ENCODE measurements at regions not wholly inside any gene's neighbourhood (a gene's known extent, or its start where the extent isn't known, plus 50 kb on each side); places are given as distances from the start of the nearest gene placed in this dataset.
A peak's percentile ranks its signal among the peaks of the same experiment; 100 is the strongest.
"Not testable (repeated sequence)": the region's sequence is repeated elsewhere in the genome, so short reads cannot be mapped to it uniquely, and the experiment has no call there.

DNA sequence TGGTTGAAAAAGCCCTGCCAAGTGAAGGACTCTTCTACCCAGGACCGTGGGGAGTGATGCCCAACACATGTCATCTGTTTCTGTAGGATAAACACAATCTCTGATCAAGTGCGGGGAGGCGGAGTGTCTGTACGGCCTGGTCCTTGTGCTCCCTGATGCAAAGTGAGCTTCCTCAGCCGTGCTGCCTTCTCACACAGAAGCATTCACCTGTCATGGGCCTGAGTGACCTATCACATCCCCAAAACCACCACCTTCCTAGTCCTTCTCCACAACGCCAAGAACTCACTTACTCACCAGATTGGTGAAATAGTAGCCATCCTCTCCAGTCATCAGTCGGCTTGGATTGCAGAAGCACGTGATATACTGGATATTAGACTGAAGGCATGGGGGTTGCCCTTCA, 74.4 kb upstream of the KCTD7 start:
- H3K27me3 ChIP-seq (ENCODE audit: control insufficient read depth, insufficient read depth, low read length); H3K9ac ChIP-seq (ENCODE audit: low read length); H3K4me1 ChIP-seq (ENCODE audit: control insufficient read depth, insufficient read depth, low read length); H3K9me3 ChIP-seq (ENCODE audit: control insufficient read depth, low read length); H3K4me3 ChIP-seq (ENCODE audit: low read length); H3K36me3 ChIP-seq (ENCODE audit: control insufficient read depth, insufficient read depth, low read length): not testable (repeated sequence)

DNA sequence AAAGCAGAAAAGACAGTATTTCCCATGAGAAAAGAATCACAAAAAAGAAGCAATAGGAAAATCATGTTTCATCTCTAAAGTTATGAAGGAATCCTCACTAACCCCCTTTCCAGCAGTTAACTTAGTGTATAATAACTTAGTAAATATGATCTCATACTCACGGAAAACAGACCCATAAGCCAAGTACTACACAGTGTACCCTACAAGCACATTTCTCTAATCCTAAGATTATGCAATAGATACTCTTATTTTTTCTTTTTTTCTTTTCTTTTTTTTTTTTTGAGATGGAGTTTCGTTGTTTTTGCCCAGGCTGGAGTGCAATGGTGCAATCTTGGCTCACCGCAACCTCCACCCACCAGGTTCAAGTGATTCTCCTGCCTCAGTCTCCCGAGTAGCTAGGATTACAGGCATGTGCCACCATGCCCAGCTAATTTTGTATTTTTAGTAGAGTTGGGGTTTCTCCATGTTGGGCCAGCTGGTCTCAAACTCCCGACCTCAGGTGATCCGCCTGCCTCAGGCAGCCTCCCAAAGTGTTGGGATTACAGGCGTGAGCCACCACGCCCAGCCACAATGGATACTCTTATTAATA, 73.7 kb upstream of the KCTD7 start:
- not testable (repeated sequence) for H3K9ac ChIP-seq (ENCODE audit: low read length); H3K4me3 ChIP-seq (ENCODE audit: low read length); H3K27me3 ChIP-seq (ENCODE audit: control insufficient read depth, insufficient read depth, low read length); H3K4me1 ChIP-seq (ENCODE audit: control insufficient read depth, insufficient read depth, low read length); H3K9me3 ChIP-seq (ENCODE audit: control insufficient read depth, low read length); H3K36me3 ChIP-seq (ENCODE audit: control insufficient read depth, insufficient read depth, low read length)

DNA sequence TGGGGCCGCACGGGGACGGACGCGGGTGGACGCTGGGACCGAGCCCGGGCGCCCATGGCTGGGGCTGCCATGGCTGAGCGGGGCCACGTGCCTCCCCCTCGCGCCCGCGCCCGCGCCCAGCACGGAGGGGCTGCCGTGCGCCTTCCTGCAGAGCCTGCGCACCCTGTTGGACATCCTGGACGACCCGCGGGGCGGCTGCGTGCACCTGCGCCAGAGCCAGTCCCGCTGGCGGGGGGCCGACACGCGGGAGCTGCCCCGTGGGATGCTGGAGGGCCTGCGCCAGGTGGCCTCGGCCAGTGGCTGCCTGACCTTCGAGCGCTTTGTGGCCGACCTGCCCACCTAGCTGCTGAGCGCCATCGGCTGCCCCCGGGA, 72.5 kb upstream of the KCTD7 start:
- Histone ChIP-seq H3K9me3 (ENCODE audit: control insufficient read depth, low read length) (no peaks in the 10 kb centered on the region), H3K27me3 (ENCODE audit: control insufficient read depth, insufficient read depth, low read length) (no peaks in the 10 kb centered on the region), H3K4me3 (ENCODE audit: low read length) (no peak overlapping the region), H3K4me1 (ENCODE audit: control insufficient read depth, insufficient read depth, low read length) (peaks cover 8% of the 10 kb centered on the region), H3K36me3 (ENCODE audit: control insufficient read depth, insufficient read depth, low read length) (no peaks in the 10 kb centered on the region), H3K9ac (ENCODE audit: low read length) (no peak overlapping the region)

DNA sequence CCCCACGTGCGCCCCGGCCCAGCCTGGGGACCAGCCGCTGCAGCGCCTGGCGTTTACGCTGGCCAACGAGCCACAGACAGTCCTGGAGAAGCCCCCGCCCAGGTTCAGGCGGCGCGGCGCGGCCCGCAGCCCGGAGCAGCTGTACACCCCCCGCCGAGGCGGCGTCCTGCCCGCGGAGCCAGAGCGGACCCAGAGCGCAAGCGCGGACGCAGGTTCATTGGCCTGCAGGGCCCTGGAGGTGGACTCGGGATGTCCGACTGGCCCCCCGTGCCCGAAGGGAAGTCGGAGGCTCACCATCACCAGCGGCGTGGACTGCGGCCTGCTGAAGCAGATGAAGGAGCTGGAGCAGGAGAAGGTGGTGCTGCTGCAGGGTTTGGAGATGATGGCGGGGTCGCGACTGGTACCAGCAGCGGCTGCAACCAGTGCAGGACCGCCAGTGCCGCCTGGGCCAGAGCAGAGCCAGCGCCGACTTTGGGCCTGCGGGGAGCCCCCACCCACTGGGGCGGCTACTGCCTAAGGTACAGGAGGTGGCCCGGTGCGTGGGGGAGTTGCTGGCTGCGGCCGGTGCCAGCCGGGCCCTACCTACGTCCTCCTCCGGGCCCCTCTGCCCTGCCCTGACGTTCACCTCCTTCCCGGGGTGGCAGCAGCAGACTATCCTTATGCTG, 72.0 kb upstream of the KCTD7 start:
- Histone ChIP-seq H3K4me1 (ENCODE audit: control insufficient read depth, insufficient read depth, low read length) (peaks cover 8% of the 10 kb centered on the region), H3K36me3 (ENCODE audit: control insufficient read depth, insufficient read depth, low read length) (no peaks in the 10 kb centered on the region), H3K27me3 (ENCODE audit: control insufficient read depth, insufficient read depth, low read length) (no peaks in the 10 kb centered on the region), H3K9me3 (ENCODE audit: control insufficient read depth, low read length) (no peaks in the 10 kb centered on the region), H3K4me3 (ENCODE audit: low read length) (no peak overlapping the region), H3K9ac (ENCODE audit: low read length) (no peak overlapping the region)

DNA sequence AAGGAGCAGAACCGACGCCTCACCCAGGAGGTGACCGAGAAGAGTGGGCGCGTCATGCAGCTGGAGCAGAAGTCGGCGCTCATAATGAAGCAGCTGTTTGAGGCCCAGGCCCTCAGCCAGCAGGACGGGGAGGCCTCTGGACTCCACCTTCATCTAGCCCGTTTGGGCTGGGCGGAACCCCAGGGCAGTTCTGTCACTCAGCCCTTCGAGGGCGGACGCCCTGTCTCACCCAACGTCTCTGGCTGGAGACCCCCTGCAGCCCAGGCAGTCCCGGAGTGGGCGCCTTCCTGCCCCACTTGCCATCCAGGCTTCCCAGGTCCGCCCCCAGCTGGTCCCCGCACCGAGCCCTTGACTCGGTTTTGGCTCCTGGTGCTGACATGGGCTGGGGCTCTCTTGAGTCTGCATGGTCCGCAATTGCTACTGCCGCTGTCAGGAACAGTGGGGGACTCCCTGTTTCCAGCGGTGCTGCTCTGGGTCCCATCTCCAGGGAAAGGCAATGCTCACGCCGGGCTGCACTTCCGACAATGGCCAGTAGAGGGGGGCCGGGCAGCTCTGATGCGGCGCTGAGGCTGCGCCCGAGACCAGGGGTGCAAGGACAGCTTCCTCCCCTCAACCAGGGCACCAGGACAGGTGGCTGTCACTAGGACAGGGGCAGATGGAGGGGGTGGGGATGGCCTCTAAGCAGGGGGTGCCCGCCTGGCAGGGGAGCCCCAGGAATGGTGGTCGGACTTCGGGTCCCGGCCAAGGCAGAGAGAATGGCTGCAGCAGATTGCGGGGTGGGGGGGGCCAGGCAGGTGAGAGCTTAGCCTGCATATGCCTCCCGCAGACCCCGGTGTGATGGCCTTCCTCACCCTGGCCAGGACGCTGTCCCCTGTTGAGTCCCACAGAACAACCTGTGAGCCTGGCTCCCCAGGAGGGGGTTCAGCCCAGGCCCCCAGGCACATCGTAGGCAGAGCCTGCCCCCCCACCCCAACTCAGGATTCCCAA, 71.2 kb upstream of the KCTD7 start:
- Histone ChIP-seq H3K27me3 (ENCODE audit: control insufficient read depth, insufficient read depth, low read length) (no peaks in the 10 kb centered on the region), H3K4me1 (ENCODE audit: control insufficient read depth, insufficient read depth, low read length) (peaks cover 8% of the 10 kb centered on the region), H3K4me3 (ENCODE audit: low read length) (no peak overlapping the region), H3K9me3 (ENCODE audit: control insufficient read depth, low read length) (no peaks in the 10 kb centered on the region), H3K9ac (ENCODE audit: low read length) (peak overlapping the region; percentile 15), H3K36me3 (ENCODE audit: control insufficient read depth, insufficient read depth, low read length) (no peaks in the 10 kb centered on the region)

DNA sequence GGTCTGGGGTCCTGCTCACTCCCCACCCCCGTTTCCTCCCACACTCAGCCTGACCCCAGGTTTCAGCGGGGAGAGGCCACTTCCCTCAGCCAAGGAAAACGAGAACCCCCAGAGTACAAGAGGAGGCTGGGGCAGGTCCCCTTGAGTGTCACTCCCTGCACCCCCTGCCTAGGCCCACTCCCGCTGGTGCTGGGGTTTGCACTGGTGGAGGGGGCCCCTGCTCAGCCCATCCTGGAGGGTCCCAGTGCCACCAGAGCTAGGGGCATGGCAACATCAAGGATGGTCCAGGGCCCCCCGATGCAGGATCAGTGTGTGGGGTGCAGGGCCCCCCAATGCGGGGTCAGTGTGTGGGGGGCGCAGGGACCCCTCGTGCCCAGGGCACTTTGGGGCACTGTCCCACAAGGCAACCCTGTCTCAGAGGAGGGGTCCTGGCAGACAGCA, 70.5 kb upstream of the KCTD7 start:
- no peak overlapping the region for H3K9ac ChIP-seq (ENCODE audit: low read length)
- H3K36me3 ChIP-seq (ENCODE audit: control insufficient read depth, insufficient read depth, low read length), result no peaks in the 10 kb centered on the region
- H3K4me3 ChIP-seq (ENCODE audit: low read length), result no peak overlapping the region

DNA sequence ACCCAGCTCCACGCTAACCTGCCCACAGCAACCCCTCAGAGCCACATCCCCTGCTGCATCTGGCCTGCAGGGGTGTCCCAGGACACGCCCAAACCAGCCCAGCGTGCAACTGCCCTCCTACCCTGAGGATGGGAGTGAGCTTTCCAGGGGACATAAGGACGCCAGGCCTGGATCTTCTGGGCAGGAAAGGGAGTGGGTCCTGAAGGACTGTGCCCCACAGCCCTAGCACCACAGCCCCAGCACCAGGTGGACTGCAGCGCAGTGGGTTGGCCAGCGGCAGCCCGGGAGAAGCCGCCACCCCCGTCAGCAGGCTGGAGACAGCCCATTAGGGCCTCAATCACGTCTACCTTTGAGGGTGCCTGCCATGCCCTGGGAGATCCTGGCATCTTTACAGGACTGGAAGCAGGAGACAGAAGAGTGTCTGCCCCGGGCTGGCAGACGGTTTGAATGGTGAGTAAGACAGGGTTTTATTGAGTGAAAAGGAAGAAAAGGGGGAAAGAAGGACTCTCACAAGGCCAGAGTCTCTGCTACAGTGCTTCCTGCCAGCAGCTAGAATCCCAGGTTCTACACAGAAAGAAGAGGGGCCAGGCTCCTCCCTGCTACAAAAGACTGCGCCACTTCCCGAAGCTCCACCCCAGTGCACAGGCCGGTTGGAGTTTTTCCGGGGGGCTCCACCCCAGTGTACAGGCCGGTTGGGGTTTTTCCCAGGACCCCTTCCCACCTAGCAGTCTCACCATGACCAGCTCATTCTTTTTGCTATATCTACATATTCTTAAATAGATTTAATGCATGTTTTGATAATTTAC, 69.8 kb upstream of the KCTD7 start:
- Histone ChIP-seq H3K27me3 (ENCODE audit: control insufficient read depth, insufficient read depth, low read length) (no peaks in the 10 kb centered on the region), H3K9me3 (ENCODE audit: control insufficient read depth, low read length) (no peaks in the 10 kb centered on the region), H3K9ac (ENCODE audit: low read length) (no peak overlapping the region), H3K4me1 (ENCODE audit: control insufficient read depth, insufficient read depth, low read length) (peaks cover 8% of the 10 kb centered on the region), H3K4me3 (ENCODE audit: low read length) (no peak overlapping the region), H3K36me3 (ENCODE audit: control insufficient read depth, insufficient read depth, low read length) (no peaks in the 10 kb centered on the region)

More for the DNA sequence above, 70.5 kb upstream of the KCTD7 start:
- Histone ChIP-seq H3K9me3 (ENCODE audit: control insufficient read depth, low read length) (no peaks in the 10 kb centered on the region), H3K4me1 (ENCODE audit: control insufficient read depth, insufficient read depth, low read length) (peaks cover 8% of the 10 kb centered on the region), H3K27me3 (ENCODE audit: control insufficient read depth, insufficient read depth, low read length) (no peaks in the 10 kb centered on the region)

DNA sequence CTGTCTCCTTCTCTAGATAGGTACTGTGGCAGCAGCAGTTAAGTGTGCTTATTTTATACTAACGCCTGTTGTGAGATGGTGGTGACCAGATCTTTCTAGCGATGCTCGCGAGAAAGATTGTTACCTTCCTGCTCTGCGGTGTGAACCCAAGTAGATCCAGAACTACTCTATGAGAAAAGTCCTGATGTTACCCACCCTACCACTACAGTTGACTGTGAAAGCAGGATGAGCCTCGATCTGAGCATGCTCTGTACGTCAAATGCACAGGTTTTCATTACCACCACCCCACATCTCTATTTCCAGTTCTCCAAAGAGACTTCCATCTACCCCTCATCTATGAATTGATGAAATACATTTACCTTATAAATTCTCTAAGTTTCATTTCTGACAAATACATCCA, 64.6 kb upstream of the KCTD7 start:
- no peaks in the 10 kb centered on the region for H3K9me3 ChIP-seq (ENCODE audit: control insufficient read depth, low read length)
- no peaks in the 10 kb centered on the region for H3K36me3 ChIP-seq (ENCODE audit: control insufficient read depth, insufficient read depth, low read length)
- H3K27me3 ChIP-seq (ENCODE audit: control insufficient read depth, insufficient read depth, low read length), result no peaks in the 10 kb centered on the region
- H3K4me1 ChIP-seq (ENCODE audit: control insufficient read depth, insufficient read depth, low read length), result no peaks in the 10 kb centered on the region
- H3K4me3 ChIP-seq (ENCODE audit: low read length), result no peak overlapping the region
- no peak overlapping the region for H3K9ac ChIP-seq (ENCODE audit: low read length)

DNA sequence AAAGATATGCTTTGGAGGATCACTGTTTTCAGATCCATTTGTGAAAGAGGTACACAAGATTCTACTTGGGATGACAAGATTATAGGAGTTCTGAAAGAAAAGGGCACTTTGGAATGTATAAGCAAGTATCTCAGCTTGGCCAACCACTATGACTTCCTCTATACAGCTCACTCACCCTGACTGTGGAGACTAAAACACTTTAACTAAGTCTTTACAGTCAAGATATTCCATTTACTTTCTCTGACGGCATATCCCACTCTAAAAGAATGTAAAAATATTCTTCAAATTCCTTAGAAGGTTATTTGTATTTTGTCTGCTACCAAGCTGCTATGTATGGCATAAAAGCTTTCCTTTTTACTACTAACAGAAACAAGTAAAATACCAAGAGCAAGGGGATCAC, 58.5 kb upstream of the KCTD7 start:
- not testable (repeated sequence) for H3K9ac ChIP-seq (ENCODE audit: low read length); H3K9me3 ChIP-seq (ENCODE audit: control insufficient read depth, low read length); H3K27me3 ChIP-seq (ENCODE audit: control insufficient read depth, insufficient read depth, low read length); H3K4me1 ChIP-seq (ENCODE audit: control insufficient read depth, insufficient read depth, low read length); H3K4me3 ChIP-seq (ENCODE audit: low read length); H3K36me3 ChIP-seq (ENCODE audit: control insufficient read depth, insufficient read depth, low read length)

DNA sequence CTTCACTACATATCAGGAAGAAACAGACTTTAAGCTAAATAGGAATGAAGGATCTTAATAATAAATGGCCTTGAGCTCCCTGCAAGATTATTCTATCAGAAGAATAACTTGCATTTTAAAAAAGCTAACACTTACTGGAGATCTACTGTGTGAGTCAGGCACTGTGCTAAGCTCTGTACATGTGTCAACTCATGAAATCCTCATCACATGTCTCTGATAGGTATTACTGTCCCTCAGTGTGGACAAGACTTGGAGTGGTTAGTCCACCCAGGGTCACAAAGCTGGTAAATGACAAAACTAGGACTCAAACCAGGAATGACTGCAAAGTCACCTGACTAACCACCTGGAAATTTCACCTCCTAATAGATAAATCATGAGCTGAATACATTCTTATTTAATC, 57.1 kb upstream of the KCTD7 start:
- Histone ChIP-seq H3K36me3 (ENCODE audit: control insufficient read depth, insufficient read depth, low read length) (no peaks in the 10 kb centered on the region), H3K9me3 (ENCODE audit: control insufficient read depth, low read length) (no peaks in the 10 kb centered on the region), H3K9ac (ENCODE audit: low read length) (no peak overlapping the region), H3K4me1 (ENCODE audit: control insufficient read depth, insufficient read depth, low read length) (no peaks in the 10 kb centered on the region), H3K4me3 (ENCODE audit: low read length) (no peak overlapping the region), H3K27me3 (ENCODE audit: control insufficient read depth, insufficient read depth, low read length) (no peaks in the 10 kb centered on the region)

DNA sequence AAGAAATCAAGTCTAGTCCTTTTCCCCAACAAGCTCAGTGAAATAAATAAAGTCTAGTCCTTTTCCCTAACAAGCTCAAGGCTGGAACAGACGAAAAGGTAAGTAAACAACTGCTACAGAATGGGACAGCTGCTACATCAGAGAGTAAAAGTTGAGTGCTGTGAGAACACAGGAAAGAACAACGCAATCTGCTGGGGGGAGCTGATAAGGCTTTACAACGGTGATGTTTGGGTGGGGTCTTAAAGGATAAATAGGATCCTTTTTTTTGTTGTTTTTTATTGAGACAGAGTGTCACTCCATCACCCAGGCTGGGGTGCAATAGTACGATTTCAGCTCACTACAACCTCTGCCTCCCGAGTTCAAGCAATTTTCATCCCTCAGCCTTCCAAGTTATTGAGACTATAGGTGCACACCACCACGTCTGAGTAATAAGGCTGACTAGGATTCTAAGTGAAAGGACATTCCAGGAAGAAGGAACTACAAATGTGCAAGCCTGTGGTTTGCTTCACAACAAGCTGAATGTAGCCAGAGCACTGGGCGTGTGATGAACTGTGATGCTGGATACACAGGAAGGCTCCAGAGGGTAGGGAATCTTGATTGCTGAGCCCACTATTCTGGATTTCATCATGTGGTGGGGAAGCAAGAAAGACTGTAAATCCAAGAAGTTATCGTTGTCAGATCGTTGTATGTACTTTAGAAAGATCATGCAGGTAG, 54.7 kb upstream of the KCTD7 start:
- not testable (repeated sequence) for H3K4me3 ChIP-seq (ENCODE audit: low read length); H3K9me3 ChIP-seq (ENCODE audit: control insufficient read depth, low read length); H3K4me1 ChIP-seq (ENCODE audit: control insufficient read depth, insufficient read depth, low read length); H3K9ac ChIP-seq (ENCODE audit: low read length); H3K27me3 ChIP-seq (ENCODE audit: control insufficient read depth, insufficient read depth, low read length); H3K36me3 ChIP-seq (ENCODE audit: control insufficient read depth, insufficient read depth, low read length)
